HCT116 (cell line): ENCODE measurements at regions not wholly inside any gene's neighbourhood (a gene's known extent, or its start where the extent isn't known, plus 50 kb on each side); places are given as distances from the start of the nearest gene placed in this dataset.

Source experiments
- ATAC-seq: fragments of 200-7000 bp; cut with Tn5 transposase; 2 replicates; pipeline ENCODE4 v1.9.1; 2020; ENCODE audit warnings: mild to moderate bottlenecking, moderate library complexity
- BruUV-seq: library from RNA; stranded (reverse); fragments of 400-500 nt; replicated peaks from 2 replicates; lab custom pipeline; 2021; lab: Mats Ljungman, UMichigan
- CTCF ChIA-PET: fragments of 300-600 bp; sonication (Branson Sonifier 250); formaldehyde crosslinking; loops from one replicate; lab custom pipeline; 2021; ENCODE audit warnings: antibody characterized with exemption; lab: Charles Lee
- POLR2A ChIA-PET: fragments of 300-600, 350-600 bp; sonication (Branson Sonifier 250); formaldehyde crosslinking; loops from one replicate; lab custom pipeline; 2021; ENCODE audit warnings: antibody characterized with exemption; lab: Charles Lee
- RAD21 ChIA-PET, 2 experiments: fragments of 300-600 bp; sonication (Branson Sonifier 250); formaldehyde crosslinking; loops; one replicate each; lab custom pipeline; 2023; ENCODE audit warnings: low total read pairs in 2 of 2; ENCODE audit not compliant: uncharacterized antibody in 2 of 2, unreplicated experiment in 2 of 2, low non-redundant PET in 1 of 2; lab: Charles Lee
- DNase-seq: peaks from one replicate; pipeline ENCODE4 v3.0.0-alpha.2; 2010; ENCODE audit warnings: low read depth, low spot score
- H2AFZ ChIP-seq: fragments of 200-600 bp; shearing (Covaris generic), sonication (generic); 2 replicates; pipeline ENCODE4 v1.6.1; 2017; ENCODE audit warnings: low read depth, mixed run types, mixed read lengths, antibody characterized with exemption, low read length; ENCODE audit not compliant: poor library complexity, severe bottlenecking
- H3K27ac ChIP-seq: 2 replicates; pipeline ENCODE4 v1.5.1; 2012; ENCODE audit warnings: low read depth, low read length
- H3K27me3 ChIP-seq: fragments of 200-600 bp; sonication (generic); 2 replicates; pipeline ENCODE4 v1.6.1; 2016; ENCODE audit warnings: mixed run types, low read length, mixed read lengths; ENCODE audit not compliant: insufficient read depth
- H3K36me3 ChIP-seq, 2 experiments: fragments of 200-500 bp in 1 of 2; fragments of 200-600 bp in 1 of 2; sonication (Bioruptor generic) in 1 of 2; sonication (generic) in 1 of 2; 2 replicates each; pipeline versions ENCODE4 v1.5.1 to v1.6.1; 2014 to 2016; ENCODE audit warnings: low read length in 2 of 2, inconsistent platforms in 1 of 2, mixed read lengths in 1 of 2, mixed run types in 1 of 2; ENCODE audit not compliant: insufficient read depth in 2 of 2, control insufficient read depth in 1 of 2
- H3K4me1 ChIP-seq, 2 experiments: fragments of 200-600 bp in 1 of 2; sonication (generic) in 1 of 2; 2 replicates each; pipeline versions ENCODE4 v1.5.1 to v1.6.1; 2012 to 2017; ENCODE audit warnings: low read length in 2 of 2, inconsistent platforms in 1 of 2, mild to moderate bottlenecking in 1 of 2, mixed read lengths in 1 of 2, mixed run types in 1 of 2, moderate library complexity in 1 of 2; ENCODE audit not compliant: insufficient read depth in 2 of 2, control insufficient read depth in 1 of 2
- H3K4me2 ChIP-seq: fragments of 200-600 bp; sonication (generic); 2 replicates; pipeline ENCODE4 v1.6.1; 2017; ENCODE audit warnings: mixed run types, low read length, mixed read lengths
- H3K4me3 ChIP-seq, 2 experiments: fragments of 200-600 bp in 1 of 2; sonication (generic) in 1 of 2; replicated peaks in 1 of 2; 2 replicates each; pipeline ENCODE4 v1.5.1; 2011 to 2016; ENCODE audit warnings: low read length in 2 of 2, control low read depth in 1 of 2, low read depth in 1 of 2, mild to moderate bottlenecking in 1 of 2, mixed read lengths in 1 of 2, mixed run types in 1 of 2
- H3K79me2 ChIP-seq: fragments of 200-600 bp; sonication (generic); 2 replicates; pipeline ENCODE4 v1.6.1; 2017; ENCODE audit warnings: mild to moderate bottlenecking, mixed run types, low read length, moderate library complexity, mixed read lengths; ENCODE audit not compliant: insufficient read depth
- H3K9ac ChIP-seq: fragments of 200-600 bp; sonication (generic); 2 replicates; pipeline ENCODE4 v1.6.1; 2016; ENCODE audit warnings: low read length, mixed read lengths
- H3K9me2 ChIP-seq: fragments of 200-600 bp; sonication (generic), shearing (Covaris generic); 2 replicates; pipeline ENCODE4 v1.6.1; 2017; ENCODE audit warnings: mixed run types, mild to moderate bottlenecking, moderate library complexity; ENCODE audit not compliant: insufficient read depth
- H3K9me3 ChIP-seq, 2 experiments: fragments of 200-500 bp in 1 of 2; fragments of 200-600 bp in 1 of 2; sonication (Bioruptor generic) in 1 of 2; sonication (generic) in 1 of 2; 2 replicates each; pipeline ENCODE4 v1.6.1; 2014 to 2017; ENCODE audit warnings: low read length in 2 of 2, mixed read lengths in 2 of 2, inconsistent platforms in 1 of 2, low read depth in 1 of 2, mild to moderate bottlenecking in 1 of 2, mixed run types in 1 of 2, moderate library complexity in 1 of 2; ENCODE audit not compliant: control insufficient read depth in 1 of 2, insufficient read depth in 1 of 2
- H4K20me1 ChIP-seq: fragments of 200-600 bp; sonication (generic), shearing (Covaris generic); 2 replicates; pipeline ENCODE4 v1.6.1; 2017; ENCODE audit warnings: mixed run types, mild to moderate bottlenecking, moderate library complexity; ENCODE audit not compliant: insufficient read depth
- ATF3 ChIP-seq: IDR thresholded peaks from 2 replicates; pipeline ENCODE4 v1.6.1; 2012
- CBX3 ChIP-seq: IDR thresholded peaks from 2 replicates; pipeline ENCODE4 v1.6.1; 2012; ENCODE audit warnings: low read depth
- CEBPB ChIP-seq: IDR thresholded peaks from 2 replicates; pipeline ENCODE4 v1.6.1; 2012; ENCODE audit warnings: low read depth
- CTCF ChIP-seq, 3 experiments: fragments of 200-600 bp in 1 of 3; sonication (generic) in 1 of 3; IDR thresholded peaks in 2 of 3; conservative IDR thresholded peaks in 1 of 3; 2 replicates each; pipeline ENCODE4 v1.5.1; 2012 to 2017; ENCODE audit warnings: low read depth in 2 of 3, low read length in 2 of 3, antibody characterized with exemption in 1 of 3, borderline replicate concordance in 1 of 3, control low read depth in 1 of 3, mild to moderate bottlenecking in 1 of 3, mixed read lengths in 1 of 3, mixed run types in 1 of 3, moderate library complexity in 1 of 3; ENCODE audit not compliant: insufficient read depth in 1 of 3
- EGR1 ChIP-seq: IDR thresholded peaks from 2 replicates; pipeline ENCODE4 v1.6.1; 2012; ENCODE audit warnings: low read depth
- ELF1 ChIP-seq: IDR thresholded peaks from 2 replicates; pipeline ENCODE4 v1.6.1; 2012; ENCODE audit warnings: low read depth, borderline replicate concordance
- EZH2 ChIP-seq: fragments of 200-600 bp; sonication (generic); IDR thresholded peaks from 2 replicates; pipeline ENCODE4 v1.6.1; 2017; ENCODE audit warnings: antibody characterized with exemption, mixed run types
- EZH2phosphoT487 ChIP-seq: fragments of 200-600 bp; IDR thresholded peaks from 2 replicates; pipeline ENCODE4 v1.6.1; 2018; ENCODE audit warnings: antibody characterized with exemption, borderline replicate concordance
- FOSL1 ChIP-seq: IDR thresholded peaks from 2 replicates; pipeline ENCODE4 v1.6.1; 2012; ENCODE audit warnings: low read depth
- MAX ChIP-seq: IDR thresholded peaks from 2 replicates; pipeline ENCODE4 v1.6.1; 2012
- POLR2A ChIP-seq: IDR thresholded peaks from 2 replicates; pipeline ENCODE4 v1.7.0; 2011; ENCODE audit warnings: borderline replicate concordance; ENCODE audit not compliant: insufficient read depth, insufficient read length; ENCODE audit errors: extremely low read depth
- POLR2AphosphoS5 ChIP-seq: IDR thresholded peaks from 2 replicates; pipeline ENCODE4 v1.6.1; 2011; ENCODE audit warnings: mild to moderate bottlenecking, low read depth, low read length, moderate library complexity
- RAD21 ChIP-seq: IDR thresholded peaks from 2 replicates; pipeline ENCODE4 v1.6.1; 2012; ENCODE audit warnings: low read depth, mild to moderate bottlenecking
- SIN3A ChIP-seq: IDR thresholded peaks from 2 replicates; pipeline ENCODE4 v1.6.1; 2012; ENCODE audit warnings: low read depth
- SP1 ChIP-seq: IDR thresholded peaks from 2 replicates; pipeline ENCODE4 v1.6.1; 2012; ENCODE audit warnings: low read depth
- SRF ChIP-seq: IDR thresholded peaks from 2 replicates; pipeline ENCODE4 v1.6.1; 2012; ENCODE audit warnings: low read depth
- TCF7L2 ChIP-seq: IDR thresholded peaks from 2 replicates; pipeline ENCODE4 v1.7.0; 2011; ENCODE audit warnings: borderline replicate concordance, inconsistent platforms; ENCODE audit not compliant: insufficient read depth, insufficient read length; ENCODE audit errors: extremely low read depth
- YY1 ChIP-seq: IDR thresholded peaks from 2 replicates; pipeline ENCODE4 v1.6.1; 2011; ENCODE audit warnings: low read length, low read depth, moderate library complexity, mild to moderate bottlenecking; ENCODE audit not compliant: insufficient replicate concordance; ENCODE audit errors: extremely low read depth
- ZFX ChIP-seq: fragments of 450-650 bp; IDR thresholded peaks from 2 replicates; pipeline ENCODE4 v1.6.1; 2017
- ZNF274 ChIP-seq: fragments of 200-500 bp; sonication (Bioruptor generic); IDR thresholded peaks from 2 replicates; pipeline ENCODE4 v1.6.1; 2014; ENCODE audit warnings: mild to moderate bottlenecking, low read depth, low read length, inconsistent platforms
- intact Hi-C: fragments of 100-400 bp; cut with micrococcal nuclease; formaldehyde crosslinking; loops from 2 replicates; pipeline ENCODE4 v1.10.0; 2022

GRCh38 chr2:16081316-16082200 lies 141.2 kb downstream of the MYCN start:
- no peak for TF ChIP-seq TCF7L2
- no peak overlapping the region for H3K9ac ChIP-seq
- no peaks in the 10 kb centered on the region for H3K36me3 ChIP-seq
- H3K9me2 ChIP-seq: no peaks in the 10 kb centered on the region
- no peaks in the 10 kb centered on the region for H3K9me3 ChIP-seq
- 0 out of 2 replicates have a peak, but pooled peaks cover 2% of the 10 kb centered on the region for H3K27me3 ChIP-seq
- no peaks in the 10 kb centered on the region for H4K20me1 ChIP-seq
- DNase-seq (no peak), ATAC-seq (no peak)
- intact Hi-C loops: no loop called here
- H3K27ac ChIP-seq: no peak overlapping the region
- no peaks in the 10 kb centered on the region for H3K79me2 ChIP-seq
- no peak overlapping the region for H3K4me2 ChIP-seq
- ChIA-PET RAD21 (no interaction called here), POLR2A (no interaction called here), CTCF (no interaction called here)
- H3K4me3 ChIP-seq: no peak overlapping the region
- H3K4me1 ChIP-seq: no peaks in the 10 kb centered on the region
- H2AFZ ChIP-seq: no peak overlapping the region
- BruUV-seq: no TSS peak

- Histone ChIP-seq H3K27ac (no peak overlapping the region), H3K36me3 (no peaks in the 10 kb centered on the region), H3K9me3 (no peaks in the 10 kb centered on the region), H3K4me2 (no peak overlapping the region), H3K79me2 (no peaks in the 10 kb centered on the region), H3K4me1 (no peaks in the 10 kb centered on the region), H3K4me3 (no peak overlapping the region), H2AFZ (no peak overlapping the region), H3K27me3 (0 out of 2 replicates have a peak, but pooled peaks cover 2% of the 10 kb centered on the region), H3K9me2 (no peaks in the 10 kb centered on the region), H4K20me1 (no peaks in the 10 kb centered on the region), H3K9ac (no peak overlapping the region)
- ChIA-PET CTCF (no interaction called here), POLR2A (no interaction called here), RAD21 (no interaction called here)
- TF ChIP-seq FOSL1 (no peak), SIN3A (no peak), CTCF (IDR thresholded peaks at IDR 0.05 in 2 of 3, conservative IDR thresholded peaks at IDR 0.05 in 1 of 3; ENCODE audit: borderline replicate concordance in 1 of 3, insufficient read depth in 1 of 3, low read depth in 2 of 3, low read length in 2 of 3) (no peak), EGR1 (no peak), POLR2AphosphoS5 (no peak), RAD21 (no peak), EZH2phosphoT487 (no peak), ELF1 (no peak), TCF7L2 (no peak), SRF (no peak), POLR2A (no peak), ATF3 (no peak), MAX (no peak), CBX3 (no peak), ZNF274 (no peak), CEBPB (no peak), ZFX (no peak), SP1 (no peak), EZH2 (no peak), YY1 (no peak)
- ATAC-seq: no peak
- no TSS peak for BruUV-seq
- intact Hi-C loops: no loop called here
- DNase-seq: no peak
These were observed 140.2 kb downstream of the MYCN start for GRCh38 chr2:16080516-16080915.
